ENCODE measurements at regions not wholly inside any gene's neighbourhood (a gene's known extent, or its start where the extent isn't known, plus 50 kb on each side); places are given as distances from the start of the nearest gene placed in this dataset.
"Not testable (repeated sequence)": the region's sequence is repeated elsewhere in the genome, so short reads cannot be mapped to it uniquely, and the experiment has no call there.

- no peak for DNase-seq (ENCODE audit: extremely low spot score, unreplicated experiment)
- Mint-ChIP-seq H3K9me3 (ENCODE audit: unreplicated experiment) (peaks cover 5% of the 10 kb centered on the region), H3K27me3 (ENCODE audit: unreplicated experiment) (no peaks in the 10 kb centered on the region), H3K4me3 (ENCODE audit: unreplicated experiment) (no peak overlapping the region), H3K4me1 (ENCODE audit: unreplicated experiment) (no peaks in the 10 kb centered on the region), H3K36me3 (ENCODE audit: unreplicated experiment) (no peaks in the 10 kb centered on the region), H3K27ac (ENCODE audit: unreplicated experiment) (no peak overlapping the region)
- TF ChIP-seq CTCF (IDR thresholded peaks at IDR 0.05), result no peak
Measured at GRCh38 chr6:86712039-86712438, 225.3 kb upstream of the HTR1E start.

DNA sequence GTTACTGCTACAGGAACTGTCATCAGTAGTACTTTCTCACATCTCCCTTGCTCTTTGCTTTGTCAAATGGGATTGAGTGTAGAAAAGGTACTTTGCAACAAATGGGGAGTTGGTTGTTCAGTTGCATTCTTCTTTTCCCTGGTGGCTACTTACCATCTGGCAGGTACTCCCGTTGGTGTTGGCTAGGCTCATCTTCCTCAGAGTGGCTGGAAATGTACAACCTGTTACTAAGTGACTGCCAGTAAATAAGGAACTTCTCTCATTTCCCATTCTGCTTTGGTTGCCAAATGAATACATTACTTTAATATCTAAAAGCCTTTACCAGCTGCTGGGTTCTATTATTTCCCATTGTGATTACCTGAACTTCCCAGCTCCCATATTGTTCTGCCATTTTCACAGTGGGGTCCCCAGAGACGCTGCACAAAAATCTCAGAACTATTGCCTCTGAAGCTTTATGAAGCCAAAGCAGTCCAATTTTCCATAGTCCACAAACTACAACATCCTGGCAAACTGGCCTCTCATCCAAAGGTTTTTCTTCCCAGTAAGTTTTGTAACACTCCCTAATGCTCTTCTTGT is 229.7 kb upstream of the HTR1E start:
- H3K27ac Mint-ChIP-seq (ENCODE audit: unreplicated experiment), result no peak overlapping the region
- H3K4me3 Mint-ChIP-seq (ENCODE audit: unreplicated experiment), result no peak overlapping the region
- no peaks in the 10 kb centered on the region for H3K4me1 Mint-ChIP-seq (ENCODE audit: unreplicated experiment)

GRCh38 chr6:86706449-86706848 is 230.9 kb upstream of the HTR1E start:
- H3K27ac Mint-ChIP-seq (ENCODE audit: unreplicated experiment), result no peak overlapping the region
- no peak overlapping the region for H3K4me3 Mint-ChIP-seq (ENCODE audit: unreplicated experiment)
- no peak for TF ChIP-seq CTCF (IDR thresholded peaks at IDR 0.05)
- no peaks in the 10 kb centered on the region for H3K4me1 Mint-ChIP-seq (ENCODE audit: unreplicated experiment)
- peaks cover 5% of the 10 kb centered on the region for H3K9me3 Mint-ChIP-seq (ENCODE audit: unreplicated experiment)
- H3K36me3 Mint-ChIP-seq (ENCODE audit: unreplicated experiment), result no peaks in the 10 kb centered on the region
- H3K27me3 Mint-ChIP-seq (ENCODE audit: unreplicated experiment), result no peaks in the 10 kb centered on the region
- no peak for DNase-seq (ENCODE audit: extremely low spot score, unreplicated experiment)

More for the DNA sequence above, 229.7 kb upstream of the HTR1E start:
- H3K27me3 Mint-ChIP-seq (ENCODE audit: unreplicated experiment), result no peaks in the 10 kb centered on the region
- peaks cover 5% of the 10 kb centered on the region for H3K9me3 Mint-ChIP-seq (ENCODE audit: unreplicated experiment)
- no peak for TF ChIP-seq CTCF (IDR thresholded peaks at IDR 0.05)
- no peak for DNase-seq (ENCODE audit: extremely low spot score, unreplicated experiment)
- H3K36me3 Mint-ChIP-seq (ENCODE audit: unreplicated experiment), result no peaks in the 10 kb centered on the region

DNA sequence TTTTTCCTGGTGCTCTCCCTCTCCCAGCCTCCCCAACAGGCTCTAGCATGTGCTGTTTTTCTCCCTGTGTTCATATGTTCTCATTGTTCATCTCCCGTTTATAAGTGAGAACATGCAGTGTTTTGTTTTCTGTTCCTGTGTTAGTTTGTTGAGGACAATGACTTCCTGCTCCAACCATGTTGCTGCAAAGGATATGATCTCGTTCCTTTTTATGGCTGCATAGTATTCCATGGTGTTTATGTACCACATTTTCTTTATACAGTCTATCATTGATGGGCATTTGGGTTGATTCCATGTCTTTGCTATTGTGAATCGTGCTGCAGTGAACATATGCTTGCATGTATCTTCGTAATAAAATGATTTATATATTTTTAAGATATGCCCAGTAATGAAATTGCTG is 236.1 kb upstream of the HTR1E start:
- not testable (repeated sequence) for H3K27ac Mint-ChIP-seq (ENCODE audit: unreplicated experiment); H3K9me3 Mint-ChIP-seq (ENCODE audit: unreplicated experiment); H3K27me3 Mint-ChIP-seq (ENCODE audit: unreplicated experiment); H3K4me3 Mint-ChIP-seq (ENCODE audit: unreplicated experiment); DNase-seq (ENCODE audit: extremely low spot score, unreplicated experiment); H3K36me3 Mint-ChIP-seq (ENCODE audit: unreplicated experiment); H3K4me1 Mint-ChIP-seq (ENCODE audit: unreplicated experiment)

- Mint-ChIP-seq H3K9me3 (ENCODE audit: unreplicated experiment) (peaks cover 10% of the 10 kb centered on the region), H3K4me3 (ENCODE audit: unreplicated experiment) (no peak overlapping the region), H3K36me3 (ENCODE audit: unreplicated experiment) (no peaks in the 10 kb centered on the region), H3K4me1 (ENCODE audit: unreplicated experiment) (no peaks in the 10 kb centered on the region), H3K27me3 (ENCODE audit: unreplicated experiment) (no peaks in the 10 kb centered on the region), H3K27ac (ENCODE audit: unreplicated experiment) (no peak overlapping the region)
- no peak for TF ChIP-seq CTCF (IDR thresholded peaks at IDR 0.05)
- no peak for DNase-seq (ENCODE audit: extremely low spot score, unreplicated experiment)
Measured at GRCh38 chr6:86686496-86686895, 250.8 kb upstream of the HTR1E start.
